GM23248 (cell line): ENCODE measurements at regions not wholly inside any gene's neighbourhood (a gene's known extent, or its start where the extent isn't known, plus 50 kb on each side); places are given as distances from the start of the nearest gene placed in this dataset.

Experiments
- DNase-seq: peaks from one replicate; pipeline ENCODE4 v3.0.0-alpha.2; 2015
- H2AFZ ChIP-seq: fragments of 200-600 bp; sonication (generic); 2 replicates; pipeline ENCODE4 v1.6.1; 2016; ENCODE audit warnings: antibody characterized with exemption
- H3F3A ChIP-seq: fragments of 200-600 bp; sonication (generic); 2 replicates; pipeline ENCODE4 v1.6.1; 2016; ENCODE audit warnings: mild to moderate bottlenecking, antibody characterized with exemption, mixed run types; ENCODE audit not compliant: insufficient read depth
- H3K27ac ChIP-seq: fragments of 200-600 bp; sonication (generic); 2 replicates; pipeline ENCODE4 v1.5.1; 2016; ENCODE audit warnings: mild to moderate bottlenecking
- H3K27me3 ChIP-seq: fragments of 200-600 bp; sonication (generic); replicated peaks from 2 replicates; pipeline ENCODE4 v1.6.1; 2016; ENCODE audit warnings: mild to moderate bottlenecking; ENCODE audit not compliant: insufficient read depth
- H3K36me3 ChIP-seq: fragments of 200-600 bp; sonication (generic); 2 replicates; pipeline ENCODE4 v1.6.1; 2016; ENCODE audit warnings: low read depth, mild to moderate bottlenecking
- H3K4me1 ChIP-seq: fragments of 200-600 bp; sonication (generic); 2 replicates; pipeline ENCODE4 v1.6.1; 2016; ENCODE audit warnings: mild to moderate bottlenecking; ENCODE audit not compliant: insufficient read depth
- H3K4me2 ChIP-seq: fragments of 200-600 bp; sonication (generic); one replicate; pipeline ENCODE4 v1.6.1; 2016; ENCODE audit warnings: mild to moderate bottlenecking; ENCODE audit not compliant: unreplicated experiment
- H3K4me3 ChIP-seq: fragments of 200-600 bp; sonication (generic); 2 replicates; pipeline ENCODE4 v1.5.1; 2016; ENCODE audit warnings: mild to moderate bottlenecking
- H3K79me2 ChIP-seq: fragments of 200-600 bp; sonication (generic); 2 replicates; pipeline ENCODE4 v1.6.1; 2016; ENCODE audit warnings: mild to moderate bottlenecking; ENCODE audit not compliant: insufficient read depth
- H3K9ac ChIP-seq: fragments of 200-600 bp; sonication (generic); 2 replicates; pipeline ENCODE4 v1.6.1; 2016; ENCODE audit warnings: mild to moderate bottlenecking
- H3K9me2 ChIP-seq: fragments of 200-600 bp; sonication (generic); 2 replicates; pipeline ENCODE4 v1.6.1; 2016; ENCODE audit warnings: mixed run types, mild to moderate bottlenecking, moderate library complexity; ENCODE audit not compliant: insufficient read depth
- H3K9me3 ChIP-seq: fragments of 200-600 bp; sonication (generic); one replicate; pipeline ENCODE4 v1.6.1; 2017; ENCODE audit warnings: low read depth
- H4K20me1 ChIP-seq: fragments of 200-600 bp; sonication (generic); 2 replicates; pipeline ENCODE4 v1.6.0; 2016; ENCODE audit not compliant: insufficient read depth
- EZH2 ChIP-seq: fragments of 200-600 bp; sonication (generic); IDR thresholded peaks from 2 replicates; pipeline ENCODE4 v1.6.1; 2018; ENCODE audit warnings: antibody characterized with exemption, mild to moderate bottlenecking; ENCODE audit not compliant: insufficient read depth, poor library complexity, severe bottlenecking
- EZH2phosphoT487 ChIP-seq: fragments of 200-600 bp; sonication (generic); IDR thresholded peaks from 2 replicates; pipeline ENCODE4 v1.6.1; 2018; ENCODE audit warnings: antibody characterized with exemption, moderate library complexity, mild to moderate bottlenecking, low read depth; ENCODE audit not compliant: insufficient read depth
- WGBS, 2 experiments: methylation state at CpG; one replicate each; pipeline ENCODE4 v1.1.6; 2015 to 2017; ENCODE audit warnings: low lambda C conversion rate in 2 of 2, low coverage in 1 of 2; ENCODE audit errors: missing lambda C conversion rate in 2 of 2; 5-methylcytosine and 5-hydroxymethylcytosine counted together
- in situ Hi-C: fragments of 300-500 bp; cut with MboI; formaldehyde crosslinking; loops from 2 replicates; pipeline ENCODE4 v1.15.0; 2020

DNA sequence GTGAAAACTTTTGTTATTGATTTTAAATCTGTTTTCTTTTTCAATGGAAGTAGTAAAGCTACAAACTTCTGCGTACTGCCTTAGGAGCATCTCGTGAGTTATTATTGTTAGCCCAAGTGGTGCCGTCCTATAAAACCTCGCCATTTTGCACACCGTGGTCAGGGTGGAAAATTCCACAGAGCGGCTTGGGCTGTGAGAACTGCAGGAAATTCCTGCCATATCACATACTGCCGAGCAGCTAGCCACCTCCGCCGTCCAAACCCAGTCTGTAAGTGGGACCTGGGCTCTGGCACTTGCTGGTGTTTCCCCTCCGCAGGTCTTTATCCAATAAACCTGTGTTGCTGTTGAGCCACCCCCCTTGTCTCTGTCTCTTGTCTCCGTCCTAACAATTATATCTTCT, 88.0 kb upstream of the POU2AF2 start:
- H3K27ac ChIP-seq = no peak overlapping the region
- no peaks in the 10 kb centered on the region for H4K20me1 ChIP-seq
- no peaks in the 10 kb centered on the region for H3F3A ChIP-seq
- H2AFZ ChIP-seq = no peak overlapping the region
- no peak overlapping the region for H3K4me2 ChIP-seq
- H3K9ac ChIP-seq = no peak overlapping the region
- DNase-seq = no peak
- H3K9me2 ChIP-seq = no peaks in the 10 kb centered on the region
- peaks cover 6% of the 10 kb centered on the region; the same call in 1 of the 2 replicates for H3K4me1 ChIP-seq
- no peak overlapping the region for H3K4me3 ChIP-seq
- no peaks in the 10 kb centered on the region for H3K9me3 ChIP-seq
- in situ Hi-C loops = no loop called here
- 91% methylated on average over 11 of the region's 11 CpGs for WGBS, 2 experiments
- H3K36me3 ChIP-seq = no peaks in the 10 kb centered on the region
- no peaks in the 10 kb centered on the region for H3K27me3 ChIP-seq
- TF ChIP-seq EZH2phosphoT487 (no peak), EZH2 (no peak)
- no peaks in the 10 kb centered on the region for H3K79me2 ChIP-seq

DNA sequence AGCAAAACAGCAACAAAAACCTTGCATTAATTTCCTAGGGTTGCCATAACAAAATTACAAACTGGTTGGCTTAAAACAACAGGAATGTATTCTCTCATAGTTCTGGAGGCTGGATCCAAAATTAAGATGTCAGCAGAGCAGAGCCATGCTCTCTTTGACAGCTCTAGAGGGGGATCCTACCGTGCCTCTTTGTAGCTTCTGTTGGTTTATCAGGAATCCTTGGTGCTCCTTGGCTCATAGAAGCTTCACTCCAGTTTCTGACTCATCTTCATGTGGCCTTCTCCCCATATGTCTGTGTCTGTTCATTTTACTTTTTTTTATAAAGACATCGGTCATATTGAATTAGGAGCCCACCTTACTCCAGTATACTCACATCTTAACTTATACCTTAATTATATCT, 90.5 kb upstream of the POU2AF2 start:
- no peak for TF ChIP-seq EZH2phosphoT487
- no peak for TF ChIP-seq EZH2
- H3K9me3 ChIP-seq = no peaks in the 10 kb centered on the region
- in situ Hi-C loops = no loop called here
- H3K27me3 ChIP-seq = no peaks in the 10 kb centered on the region
- no peaks in the 10 kb centered on the region for H3K9me2 ChIP-seq
- H3K4me2 ChIP-seq = no peak overlapping the region
- H4K20me1 ChIP-seq = no peaks in the 10 kb centered on the region
- H3K4me3 ChIP-seq = no peak overlapping the region
- H3K27ac ChIP-seq = no peak overlapping the region
- H3K4me1 ChIP-seq = no peaks in the 10 kb centered on the region
- no peaks in the 10 kb centered on the region for H3K79me2 ChIP-seq
- H3K36me3 ChIP-seq = no peaks in the 10 kb centered on the region
- no peak overlapping the region for H2AFZ ChIP-seq
- peak; percentile 32 for DNase-seq
- 64 to 66% methylated on average over 2 of the region's 2 CpGs for WGBS, 2 experiments
- H3K9ac ChIP-seq = no peak overlapping the region
- H3F3A ChIP-seq = 0 out of 2 replicates have a peak, but pooled peaks cover 4% of the 10 kb centered on the region

GRCh38 chr11:111153194-111153593, 92.3 kb upstream of the POU2AF2 start:
- WGBS, 2 experiments = 97 to 98% methylated on average over 2 of the region's 2 CpGs
- Histone ChIP-seq H3K27ac (no peak overlapping the region), H3K4me3 (no peak overlapping the region), H3K79me2 (no peaks in the 10 kb centered on the region), H2AFZ (no peak overlapping the region), H3K9me2 (no peaks in the 10 kb centered on the region), H3F3A (0 out of 2 replicates have a peak, but pooled peaks cover 4% of the 10 kb centered on the region), H3K4me1 (peaks cover 6% of the 10 kb centered on the region), H3K9ac (no peak overlapping the region), H3K9me3 (no peaks in the 10 kb centered on the region), H4K20me1 (no peaks in the 10 kb centered on the region), H3K4me2 (no peak overlapping the region), H3K36me3 (no peaks in the 10 kb centered on the region), H3K27me3 (no peaks in the 10 kb centered on the region)
- in situ Hi-C loops = no loop called here
- no peak for DNase-seq
- TF ChIP-seq EZH2phosphoT487 (no peak), EZH2 (no peak)

- H3K9me3 ChIP-seq = no peaks in the 10 kb centered on the region
- no peaks in the 10 kb centered on the region for H3K9me2 ChIP-seq
- 0 out of 2 replicates have a peak, but pooled peaks cover 4% of the 10 kb centered on the region for H3F3A ChIP-seq
- no peak overlapping the region for H2AFZ ChIP-seq
- in situ Hi-C loops = no loop called here
- H3K36me3 ChIP-seq = no peaks in the 10 kb centered on the region
- no peak for TF ChIP-seq EZH2phosphoT487
- TF ChIP-seq EZH2 = no peak
- H4K20me1 ChIP-seq = no peaks in the 10 kb centered on the region
- no peak overlapping the region for H3K27ac ChIP-seq
- no peak overlapping the region for H3K4me3 ChIP-seq
- no peak overlapping the region for H3K4me2 ChIP-seq
- no peaks in the 10 kb centered on the region for H3K27me3 ChIP-seq
- DNase-seq = peak; percentile 33
- peaks cover 6% of the 10 kb centered on the region for H3K4me1 ChIP-seq
- no peaks in the 10 kb centered on the region for H3K79me2 ChIP-seq
- H3K9ac ChIP-seq = no peak overlapping the region
Measured at GRCh38 chr11:111148953-111149352, 96.6 kb upstream of the POU2AF2 start.

DNA sequence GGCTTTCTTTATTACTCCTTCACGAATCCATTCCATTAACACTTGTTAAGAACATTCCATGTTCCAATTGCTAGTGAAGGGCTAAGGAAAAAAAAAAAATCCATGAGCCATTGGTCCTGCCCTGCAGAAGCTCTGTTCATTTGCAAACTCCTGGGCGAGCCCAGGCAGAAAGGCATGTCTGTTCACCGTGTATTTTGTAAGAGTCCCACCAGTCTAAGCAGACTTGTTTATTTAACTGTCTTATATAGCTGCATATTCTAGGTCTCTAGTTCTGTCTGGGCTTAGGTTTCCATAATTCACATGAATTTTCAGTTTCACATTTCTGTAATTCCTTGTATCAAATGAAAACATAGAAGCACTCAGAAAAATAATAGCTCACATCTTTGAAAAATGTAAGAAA, 97.4 kb upstream of the POU2AF2 start:
- TF ChIP-seq EZH2 (no peak), EZH2phosphoT487 (no peak)
- in situ Hi-C loops = no loop called here
- no peaks in the 10 kb centered on the region for H4K20me1 ChIP-seq
- H2AFZ ChIP-seq = no peak overlapping the region
- WGBS, 2 experiments = 36 to 45% methylated on average over 3 of the region's 3 CpGs
- no peak overlapping the region for H3K27ac ChIP-seq
- DNase-seq = no peak
- H3K9me2 ChIP-seq = no peaks in the 10 kb centered on the region
- H3F3A ChIP-seq = 0 out of 2 replicates have a peak, but pooled peaks cover 4% of the 10 kb centered on the region
- peaks cover 6% of the 10 kb centered on the region for H3K4me1 ChIP-seq
- no peaks in the 10 kb centered on the region for H3K79me2 ChIP-seq
- H3K36me3 ChIP-seq = no peaks in the 10 kb centered on the region
- no peaks in the 10 kb centered on the region for H3K27me3 ChIP-seq
- H3K4me2 ChIP-seq = no peak overlapping the region
- no peak overlapping the region for H3K9ac ChIP-seq
- H3K4me3 ChIP-seq = no peak overlapping the region
- no peaks in the 10 kb centered on the region for H3K9me3 ChIP-seq
